ENCODE measurements at regions not wholly inside any gene's neighbourhood (a gene's known extent, or its start where the extent isn't known, plus 50 kb on each side); places are given as distances from the start of the nearest gene placed in this dataset.

DNA sequence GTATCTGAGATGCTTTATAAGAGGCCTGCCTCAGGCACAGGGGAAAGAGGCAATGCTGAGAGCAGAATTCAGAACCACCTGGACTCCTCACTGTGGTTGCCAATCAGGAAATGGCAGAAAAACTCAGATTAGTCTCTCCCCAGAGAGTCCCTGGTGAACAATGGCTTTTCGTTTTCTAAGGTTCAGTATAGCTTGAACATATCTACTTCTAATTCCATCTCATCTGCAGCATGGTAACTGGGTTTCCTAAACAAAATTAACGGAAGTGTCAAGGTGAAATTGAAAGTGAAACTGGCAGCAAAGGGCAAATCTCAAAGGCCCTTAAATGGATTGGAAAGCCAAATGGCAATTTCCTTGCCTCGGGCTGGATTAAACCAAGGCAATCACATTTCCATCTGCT lies 480.2 kb upstream of the ACVR2A start:
- H3K9me3 Mint-ChIP-seq: peaks cover 0 to 2% of the 10 kb centered on the region in 2 experiments; a peak in 1 of 5 replicates
- Histone ChIP-seq H2BK15ac (ENCODE audit: low read depth, low read length) (no peak overlapping the region; the same call in 1 of the 2 replicates), H3K4me1 (ENCODE audit: insufficient read depth, low read length) (no peaks in the 10 kb centered on the region), H4K5ac (ENCODE audit: insufficient read length, low read depth, low read length) (no peak overlapping the region), H3K14ac (ENCODE audit: insufficient read depth, low read length) (no peak overlapping the region), H3K23me2 (ENCODE audit: insufficient read length, low read depth, low read length, poor library complexity, severe bottlenecking) (no peaks in the 10 kb centered on the region), H3T11ph (ENCODE audit: low read length) (no peak overlapping the region), H3K27ac (ENCODE audit: insufficient read length, low read depth, low read length) (no peak overlapping the region), H2BK120ac (ENCODE audit: low read depth, low read length, poor library complexity, severe bottlenecking) (no peak overlapping the region), H2AFZ (ENCODE audit: low read length) (peak overlapping the region; percentile 70), H3K18ac (ENCODE audit: insufficient read length, low read depth, low read length) (no peak overlapping the region), H3K56ac (ENCODE audit: insufficient read length, low read depth, low read length) (no peak overlapping the region), H3K9ac (ENCODE audit: extremely low read depth, insufficient read length, low read length) (no peak overlapping the region), H3K9me3 (ENCODE audit: control insufficient read depth, low read depth, low read length) (no peaks in the 10 kb centered on the region), H2BK20ac (ENCODE audit: low read depth, low read length, poor library complexity, severe bottlenecking) (no peak overlapping the region), H3K23ac (ENCODE audit: insufficient read length, low read depth, low read length) (no peak overlapping the region), H2AK5ac (ENCODE audit: insufficient read length, low read length) (no peak overlapping the region), H2BK12ac (ENCODE audit: insufficient read length, low read depth, low read length) (no peak overlapping the region), H2BK5ac (ENCODE audit: insufficient read length, low read length) (no peak overlapping the region), H4K8ac (replicated peaks; ENCODE audit: insufficient read length, low read depth, low read length) (no peak overlapping the region), H3K27me3 (ENCODE audit: insufficient read depth, low read length) (no peaks in the 10 kb centered on the region), H3K79me1 (ENCODE audit: insufficient read depth, low read depth, low read length, poor library complexity, severe bottlenecking) (no peaks in the 10 kb centered on the region), H3K4me2 (ENCODE audit: insufficient read depth, insufficient read length, low read length) (no peak overlapping the region), H4K20me1 (ENCODE audit: control insufficient read depth, insufficient read depth, insufficient read length) (no peaks in the 10 kb centered on the region), H3K4ac (ENCODE audit: low read depth, low read length) (no peak overlapping the region), H4K91ac (ENCODE audit: insufficient read length, low read depth, low read length) (no peak overlapping the region), H3K79me2 (ENCODE audit: insufficient read depth, low read length) (no peaks in the 10 kb centered on the region)
- no peaks in the 10 kb centered on the region for H3K27me3 Mint-ChIP-seq (ENCODE audit: low read depth)
- peak overlapping the region in 1 of 3 experiments; percentile 20; a peak in 2 of 7 replicates for H3K27ac Mint-ChIP-seq
- no CpG with 5 or more reads among the region's 3 CpGs for whole genome bisulfite sequencing (ENCODE audit: extremely low coverage, insufficient read length, low lambda C conversion rate)
- peaks cover 0 to 4% (median 0%) of the 10 kb centered on the region in 3 experiments; a peak in 1 of 7 replicates for H3K36me3 Mint-ChIP-seq (ENCODE audit: insufficient read depth in 1 of 3, low read depth in 3 of 3)
- no peak for DNase-seq
- H3K4me1 Mint-ChIP-seq: peaks cover 22 to 23% of the 10 kb centered on the region in 2 experiments
- no peak overlapping the region for H3K4me3 Mint-ChIP-seq
- TF ChIP-seq, protein P1, sequence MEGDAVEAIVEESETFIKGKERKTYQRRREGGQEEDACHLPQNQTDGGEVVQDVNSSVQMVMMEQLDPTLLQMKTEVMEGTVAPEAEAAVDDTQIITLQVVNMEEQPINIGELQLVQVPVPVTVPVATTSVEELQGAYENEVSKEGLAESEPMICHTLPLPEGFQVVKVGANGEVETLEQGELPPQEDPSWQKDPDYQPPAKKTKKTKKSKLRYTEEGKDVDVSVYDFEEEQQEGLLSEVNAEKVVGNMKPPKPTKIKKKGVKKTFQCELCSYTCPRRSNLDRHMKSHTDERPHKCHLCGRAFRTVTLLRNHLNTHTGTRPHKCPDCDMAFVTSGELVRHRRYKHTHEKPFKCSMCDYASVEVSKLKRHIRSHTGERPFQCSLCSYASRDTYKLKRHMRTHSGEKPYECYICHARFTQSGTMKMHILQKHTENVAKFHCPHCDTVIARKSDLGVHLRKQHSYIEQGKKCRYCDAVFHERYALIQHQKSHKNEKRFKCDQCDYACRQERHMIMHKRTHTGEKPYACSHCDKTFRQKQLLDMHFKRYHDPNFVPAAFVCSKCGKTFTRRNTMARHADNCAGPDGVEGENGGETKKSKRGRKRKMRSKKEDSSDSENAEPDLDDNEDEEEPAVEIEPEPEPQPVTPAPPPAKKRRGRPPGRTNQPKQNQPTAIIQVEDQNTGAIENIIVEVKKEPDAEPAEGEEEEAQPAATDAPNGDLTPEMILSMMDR (conservative IDR thresholded peaks at IDR 0.05): no peak
